ENCODE measurements at regions not wholly inside any gene's neighbourhood (a gene's known extent, or its start where the extent isn't known, plus 50 kb on each side); places are given as distances from the start of the nearest gene placed in this dataset.

GRCh38 chr15:96502196-96502595, 171.7 kb downstream of the NR2F2 start:
- Histone ChIP-seq H3K36me3 (ENCODE audit: control insufficient read depth in 2 of 2, extremely low read depth in 1 of 2, insufficient read depth in 2 of 2, low read length in 2 of 2) (no peaks in the 10 kb centered on the region), H3K4me2 (ENCODE audit: control insufficient read depth, extremely low read depth, insufficient read depth, low read depth, low read length) (no peak overlapping the region), H3K9me1 (ENCODE audit: control insufficient read depth, extremely low read depth, insufficient read depth, low read length) (no peaks in the 10 kb centered on the region), H3K9ac (ENCODE audit: control insufficient read depth, extremely low read depth, insufficient read depth, low read length) (no peak overlapping the region), H2AFZ (ENCODE audit: control insufficient read depth, low read length) (no peak overlapping the region), H3K4me3 (ENCODE audit: control insufficient read depth in 2 of 3, extremely low read depth in 1 of 3, insufficient read depth in 2 of 3, low read depth in 1 of 3, low read length in 3 of 3) (no peak overlapping the region), H3K4me1 (ENCODE audit: control insufficient read depth, extremely low read depth, insufficient read depth, low read length) (no peaks in the 10 kb centered on the region), H3K27ac (ENCODE audit: control insufficient read depth, insufficient read depth, low read length) (no peak overlapping the region), H3K9me3 (ENCODE audit: control insufficient read depth, low read depth, low read length) (no peaks in the 10 kb centered on the region), H3K79me2 (ENCODE audit: control insufficient read depth, insufficient read depth, low read length) (no peaks in the 10 kb centered on the region), H4K20me1 (ENCODE audit: control insufficient read depth, extremely low read depth, insufficient read depth, low read length) (no peaks in the 10 kb centered on the region), H3K27me3 (ENCODE audit: control insufficient read depth, extremely low read depth, insufficient read depth, low read length) (no peaks in the 10 kb centered on the region)
- TF ChIP-seq CTCF (optimal IDR thresholded peaks at IDR 0.05 in 1 of 3, IDR thresholded peaks at IDR 0.05 in 1 of 3, conservative IDR thresholded peaks at IDR 0.05 in 1 of 3; ENCODE audit: extremely low read depth in 1 of 3, insufficient read depth in 2 of 3, low read length in 3 of 3): no peak
- no peak for TF ChIP-seq EZH2 (IDR thresholded peaks at IDR 0.05; ENCODE audit: low read length)
- DNase-seq (ENCODE audit: low read depth, low spot score) (no peak), FAIRE-seq (no peak)
- dilution Hi-C loops (cut with MboI; ENCODE audit: extremely low pct_ligation_motif_present, low sequenced_read_pairs): no loop called here

GRCh38 chr15:96503276-96503675, 172.8 kb downstream of the NR2F2 start:
- no peak for DNase-seq (ENCODE audit: low read depth, low spot score)
- Histone ChIP-seq H3K4me1 (ENCODE audit: control insufficient read depth, extremely low read depth, insufficient read depth, low read length) (no peaks in the 10 kb centered on the region), H3K79me2 (ENCODE audit: control insufficient read depth, insufficient read depth, low read length) (no peaks in the 10 kb centered on the region), H3K36me3 (ENCODE audit: control insufficient read depth in 2 of 2, extremely low read depth in 1 of 2, insufficient read depth in 2 of 2, low read length in 2 of 2) (no peaks in the 10 kb centered on the region), H3K4me2 (ENCODE audit: control insufficient read depth, extremely low read depth, insufficient read depth, low read depth, low read length) (no peak overlapping the region), H3K27ac (ENCODE audit: control insufficient read depth, insufficient read depth, low read length) (no peak overlapping the region), H3K9me3 (ENCODE audit: control insufficient read depth, low read depth, low read length) (no peaks in the 10 kb centered on the region), H3K27me3 (ENCODE audit: control insufficient read depth, extremely low read depth, insufficient read depth, low read length) (no peaks in the 10 kb centered on the region), H3K9me1 (ENCODE audit: control insufficient read depth, extremely low read depth, insufficient read depth, low read length) (no peaks in the 10 kb centered on the region), H3K4me3 (ENCODE audit: control insufficient read depth in 2 of 3, extremely low read depth in 1 of 3, insufficient read depth in 2 of 3, low read depth in 1 of 3, low read length in 3 of 3) (no peak overlapping the region), H2AFZ (ENCODE audit: control insufficient read depth, low read length) (no peak overlapping the region), H3K9ac (ENCODE audit: control insufficient read depth, extremely low read depth, insufficient read depth, low read length) (no peak overlapping the region), H4K20me1 (ENCODE audit: control insufficient read depth, extremely low read depth, insufficient read depth, low read length) (no peaks in the 10 kb centered on the region)
- FAIRE-seq: no peak
- no peak for TF ChIP-seq CTCF (optimal IDR thresholded peaks at IDR 0.05 in 1 of 3, IDR thresholded peaks at IDR 0.05 in 1 of 3, conservative IDR thresholded peaks at IDR 0.05 in 1 of 3; ENCODE audit: extremely low read depth in 1 of 3, insufficient read depth in 2 of 3, low read length in 3 of 3)
- no peak for TF ChIP-seq EZH2 (IDR thresholded peaks at IDR 0.05; ENCODE audit: low read length)
- dilution Hi-C loops (cut with MboI; ENCODE audit: extremely low pct_ligation_motif_present, low sequenced_read_pairs): no loop called here
